GM19193 (cell line): ENCODE measurements at regions not wholly inside any gene's neighbourhood (a gene's known extent, or its start where the extent isn't known, plus 50 kb on each side); places are given as distances from the start of the nearest gene placed in this dataset.

Experiments used
- POLR2A ChIP-seq: IDR thresholded peaks from 4 replicates; pipeline ENCODE4 v1.6.1; 2011; ENCODE audit not compliant: insufficient read depth, insufficient read length; ENCODE audit errors: extremely low read depth

GRCh38 chr16:79839466-79840341 lies 239.2 kb upstream of the MAF start:
- TF ChIP-seq POLR2A: no peak

GRCh38 chr16:79838496-79839259 lies 238.1 kb upstream of the MAF start:
- TF ChIP-seq POLR2A: no peak

GRCh38 chr16:79836144-79836543 lies 235.6 kb upstream of the MAF start:
- TF ChIP-seq POLR2A: no peak

- no peak for TF ChIP-seq POLR2A
These were observed 234.7 kb upstream of the MAF start for GRCh38 chr16:79835194-79835593.

- TF ChIP-seq POLR2A: no peak
These were observed 234.2 kb upstream of the MAF start for GRCh38 chr16:79834720-79835119.

- no peak for TF ChIP-seq POLR2A
These were observed 233.0 kb upstream of the MAF start for GRCh38 chr16:79833559-79833958.

- TF ChIP-seq POLR2A: no peak
These were observed 226.4 kb upstream of the MAF start for GRCh38 chr16:79826732-79827475.

- TF ChIP-seq POLR2A: no peak
These were observed 224.5 kb upstream of the MAF start for GRCh38 chr16:79825002-79825401.

- no peak for TF ChIP-seq POLR2A
These were observed 223.1 kb upstream of the MAF start for GRCh38 chr16:79823639-79824038.

GRCh38 chr16:79821911-79822310 lies 221.4 kb upstream of the MAF start:
- no peak for TF ChIP-seq POLR2A

- TF ChIP-seq POLR2A: no peak
These were observed 215.6 kb upstream of the MAF start for GRCh38 chr16:79816081-79816497.

GRCh38 chr16:79815049-79815448 lies 214.5 kb upstream of the MAF start:
- TF ChIP-seq POLR2A: no peak

GRCh38 chr16:79814124-79814523 lies 213.6 kb upstream of the MAF start:
- TF ChIP-seq POLR2A: no peak

GRCh38 chr16:79811541-79811940 lies 211.0 kb upstream of the MAF start:
- no peak for TF ChIP-seq POLR2A
